Adrenal gland (tissue), 5 donors: ENCODE measurements at regions not wholly inside any gene's neighbourhood (a gene's known extent, or its start where the extent isn't known, plus 50 kb on each side); places are given as distances from the start of the nearest gene placed in this dataset.

ENCODE experiments used
- POLR2A ChIP-seq, 2 donors: fragments of 450-650 bp; IDR thresholded peaks; one replicate each; pipeline ENCODE4 v1.6.1; 2017; ENCODE audit warnings: antibody characterized with exemption in 2 of 2, mild to moderate bottlenecking in 2 of 2, moderate library complexity in 1 of 2
- TF ChIP-seq, protein P1 (sequence below), 6 experiments: fragments of 450-650 bp in 4 of 6; fragments of 200-600 bp in 2 of 6; sonication (generic) in 1 of 6; IDR thresholded peaks; 1 replicate in 5 of 6; 2 replicates in 1 of 6; pipeline versions ENCODE4 v1.5.1 to v1.8.0; 2016 to 2021; ENCODE audit warnings: antibody characterized with exemption in 6 of 6, mild to moderate bottlenecking in 2 of 6, moderate library complexity in 1 of 6
- donor health status: DM: no; HTN: no; CAD: no.

DNA sequence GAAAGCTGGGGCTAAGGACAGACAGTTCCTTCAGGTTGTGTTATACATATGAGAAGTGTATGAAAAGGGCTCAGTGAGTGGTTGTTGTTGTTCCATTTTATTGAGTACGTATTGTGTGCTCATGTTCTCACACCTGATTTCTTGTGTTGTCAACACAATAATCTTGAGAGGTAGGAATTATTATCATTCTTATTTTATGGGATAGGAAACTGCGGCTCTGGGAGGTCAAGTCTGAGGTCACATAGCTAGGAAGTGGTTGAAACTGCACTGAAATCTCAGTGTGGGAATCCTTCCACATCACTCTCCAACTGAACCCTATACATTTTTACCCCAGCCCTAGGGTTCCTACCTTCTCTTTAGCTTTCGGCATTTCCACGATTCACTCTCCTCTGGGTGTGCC, 124.2 kb upstream of the CXCR4 start:
- TF ChIP-seq, protein P1, sequence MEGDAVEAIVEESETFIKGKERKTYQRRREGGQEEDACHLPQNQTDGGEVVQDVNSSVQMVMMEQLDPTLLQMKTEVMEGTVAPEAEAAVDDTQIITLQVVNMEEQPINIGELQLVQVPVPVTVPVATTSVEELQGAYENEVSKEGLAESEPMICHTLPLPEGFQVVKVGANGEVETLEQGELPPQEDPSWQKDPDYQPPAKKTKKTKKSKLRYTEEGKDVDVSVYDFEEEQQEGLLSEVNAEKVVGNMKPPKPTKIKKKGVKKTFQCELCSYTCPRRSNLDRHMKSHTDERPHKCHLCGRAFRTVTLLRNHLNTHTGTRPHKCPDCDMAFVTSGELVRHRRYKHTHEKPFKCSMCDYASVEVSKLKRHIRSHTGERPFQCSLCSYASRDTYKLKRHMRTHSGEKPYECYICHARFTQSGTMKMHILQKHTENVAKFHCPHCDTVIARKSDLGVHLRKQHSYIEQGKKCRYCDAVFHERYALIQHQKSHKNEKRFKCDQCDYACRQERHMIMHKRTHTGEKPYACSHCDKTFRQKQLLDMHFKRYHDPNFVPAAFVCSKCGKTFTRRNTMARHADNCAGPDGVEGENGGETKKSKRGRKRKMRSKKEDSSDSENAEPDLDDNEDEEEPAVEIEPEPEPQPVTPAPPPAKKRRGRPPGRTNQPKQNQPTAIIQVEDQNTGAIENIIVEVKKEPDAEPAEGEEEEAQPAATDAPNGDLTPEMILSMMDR (IDR thresholded peaks at IDR 0.05) = no peak
- TF ChIP-seq POLR2A (IDR thresholded peaks at IDR 0.05) = no peak
